ENCODE measurements at regions not wholly inside any gene's neighbourhood (a gene's known extent, or its start where the extent isn't known, plus 50 kb on each side); places are given as distances from the start of the nearest gene placed in this dataset.

- DNase-seq, result no peak
These were observed 103.0 kb upstream of the TEX51 start for GRCh38 chr2:126795656-126796055.

- no peak for DNase-seq
These were observed 101.6 kb upstream of the TEX51 start for GRCh38 chr2:126796931-126797621.

- no peak for DNase-seq
These were observed 100.9 kb upstream of the TEX51 start for GRCh38 chr2:126797622-126798275.

GRCh38 chr2:126798276-126799140 lies 100.2 kb upstream of the TEX51 start:
- DNase-seq, result no peak

- no peak for DNase-seq
These were observed 99.4 kb upstream of the TEX51 start for GRCh38 chr2:126799301-126799700.

- no peak for DNase-seq
These were observed 97.2 kb upstream of the TEX51 start for GRCh38 chr2:126801473-126801872.

- DNase-seq, result no peak
These were observed 96.4 kb upstream of the TEX51 start for GRCh38 chr2:126802316-126802715.

GRCh38 chr2:126802774-126803433 lies 95.8 kb upstream of the TEX51 start:
- no peak for DNase-seq

- no peak for DNase-seq
These were observed 95.3 kb upstream of the TEX51 start for GRCh38 chr2:126803434-126803775.

- DNase-seq, result no peak
These were observed 94.3 kb upstream of the TEX51 start for GRCh38 chr2:126804347-126804746.

GRCh38 chr2:126808929-126809328 lies 89.8 kb upstream of the TEX51 start:
- no peak for DNase-seq

DNA sequence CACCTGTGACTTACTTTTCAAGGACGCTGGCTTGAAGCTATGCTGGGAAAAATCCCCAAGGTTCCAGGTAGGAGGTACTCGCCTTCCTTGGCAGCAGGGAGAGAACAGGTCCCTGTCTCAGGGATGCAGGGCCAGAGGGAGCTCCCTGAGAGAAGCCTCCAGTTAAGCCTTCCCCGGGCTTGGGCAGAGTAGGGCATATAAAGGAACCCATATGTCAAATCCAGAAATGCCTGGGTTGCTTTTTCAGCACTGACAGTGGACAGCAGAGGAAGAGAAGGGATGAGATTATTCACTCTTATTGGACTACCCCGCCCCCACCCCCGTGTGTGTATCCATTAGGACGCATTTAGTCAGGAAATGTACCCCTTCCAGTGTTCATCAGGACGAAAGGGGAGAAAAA lies 89.3 kb upstream of the TEX51 start:
- DNase-seq, result no peak

DNA sequence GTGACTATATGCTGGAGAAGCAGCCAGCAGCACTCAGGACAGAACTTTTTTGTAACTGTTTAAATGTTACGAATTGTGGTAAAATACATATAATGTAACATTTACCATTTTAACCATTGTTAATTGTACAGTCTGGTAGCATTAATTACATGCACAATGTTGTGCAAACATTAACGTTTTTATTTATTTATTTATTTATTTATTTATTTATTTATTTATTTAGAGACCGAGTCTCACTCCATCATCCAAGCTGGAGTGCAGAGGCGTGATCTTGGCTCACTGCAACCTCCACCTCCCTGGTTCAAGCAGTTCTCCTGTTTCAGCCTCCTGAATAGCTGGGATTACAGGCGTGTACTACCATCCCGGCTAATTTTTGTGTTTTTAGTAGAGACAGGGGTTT lies 88.7 kb upstream of the TEX51 start:
- DNase-seq, result no peak

GRCh38 chr2:126811101-126811500 lies 87.6 kb upstream of the TEX51 start:
- no peak for DNase-seq

- DNase-seq, result no peak
These were observed 81.5 kb upstream of the TEX51 start for GRCh38 chr2:126817172-126817571.

GRCh38 chr2:126822115-126822514 lies 76.6 kb upstream of the TEX51 start:
- DNase-seq, result no peak

GRCh38 chr2:126822921-126823320 lies 75.8 kb upstream of the TEX51 start:
- DNase-seq, result no peak

- no peak for DNase-seq
These were observed 74.7 kb upstream of the TEX51 start for GRCh38 chr2:126823951-126824350.

DNA sequence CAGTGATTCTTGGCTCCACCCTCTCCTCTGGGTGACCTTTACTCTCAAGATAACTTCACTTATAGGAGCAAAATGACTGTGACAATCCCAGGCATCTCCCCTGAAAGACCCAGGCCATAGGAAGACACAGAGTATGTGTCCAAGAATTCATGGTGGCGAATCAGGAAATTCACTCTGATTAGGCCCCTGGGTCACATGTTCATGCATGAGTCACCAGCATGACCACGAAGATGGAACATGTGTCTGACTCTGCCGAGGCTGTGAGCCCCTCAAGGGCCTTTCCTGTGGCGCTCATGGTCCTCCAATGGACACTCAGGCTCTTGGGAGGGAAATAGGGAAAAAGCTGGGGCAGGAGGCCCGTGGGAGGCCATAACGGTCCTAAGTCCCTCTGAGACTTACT lies 74.0 kb upstream of the TEX51 start:
- no peak for DNase-seq

DNA sequence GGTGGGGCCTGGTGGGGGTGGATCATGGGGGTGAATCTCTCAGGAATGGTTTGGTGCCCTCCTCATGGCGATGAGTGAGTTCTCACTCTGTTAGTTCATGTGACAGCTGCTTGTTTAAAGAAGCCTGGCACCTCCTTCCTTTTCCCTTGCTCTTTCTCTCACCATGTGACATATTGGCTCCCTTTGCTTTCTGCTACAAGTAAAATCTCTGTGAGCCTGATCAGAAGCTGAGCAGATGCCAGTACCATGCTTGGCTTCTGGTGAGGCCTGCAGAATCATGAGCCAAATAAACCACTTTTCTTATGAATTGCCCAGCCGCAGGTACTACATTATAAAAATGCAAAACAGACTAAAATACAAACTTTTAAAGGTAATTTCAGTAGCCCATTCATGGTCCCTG lies 73.4 kb upstream of the TEX51 start:
- no peak for DNase-seq

GRCh38 chr2:126826491-126826890 lies 72.2 kb upstream of the TEX51 start:
- no peak for DNase-seq

GRCh38 chr2:126827371-126827770 lies 71.3 kb upstream of the TEX51 start:
- no peak for DNase-seq

DNA sequence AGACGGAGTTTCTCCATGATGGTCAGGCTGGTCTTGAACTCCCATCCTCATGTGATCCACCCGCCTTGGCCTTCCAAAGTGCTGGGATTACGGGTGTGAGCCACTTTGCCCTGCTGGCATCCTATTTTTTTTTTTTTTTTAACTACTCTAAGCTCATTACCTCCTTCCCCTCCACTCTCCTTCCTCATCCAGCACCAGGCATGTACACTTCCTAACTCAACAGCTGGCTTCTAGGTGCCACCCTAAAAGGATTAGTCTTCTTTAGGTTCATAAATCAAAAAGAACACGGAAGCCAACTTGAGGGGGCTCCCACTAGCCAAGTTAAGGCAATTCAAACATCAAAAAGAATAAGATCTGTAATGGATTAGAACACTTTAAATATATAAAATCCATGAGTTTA lies 70.6 kb upstream of the TEX51 start:
- DNase-seq, result no peak

- no peak for DNase-seq
These were observed 70.2 kb upstream of the TEX51 start for GRCh38 chr2:126828491-126828890.

Measured in NCI-H748 treated with DMSO at 0.1 percent for 48 hours (cell line).